Naive thymus-derived CD4-positive, alpha-beta T cell (primary cell): ENCODE measurements at regions not wholly inside any gene's neighbourhood (a gene's known extent, or its start where the extent isn't known, plus 50 kb on each side); places are given as distances from the start of the nearest gene placed in this dataset.

ENCODE experiments used
- ATAC-seq: fragments of 150-1000 bp; cut with Tn5 transposase; 2 replicates; pipeline ENCODE4 v1.10.0; 2021; ENCODE audit warnings: mild to moderate bottlenecking, moderate library complexity
- CTCF ChIA-PET: fragments of 350-600 bp; sonication (Branson Sonifier 250); formaldehyde crosslinking; loops from one replicate; lab custom pipeline; 2021; ENCODE audit warnings: antibody characterized with exemption; lab: Charles Lee
- POLR2A ChIA-PET: fragments of 350-600 bp; sonication (Branson Sonifier 250); formaldehyde crosslinking; loops from one replicate; lab custom pipeline; 2021; ENCODE audit warnings: antibody characterized with exemption, inconsistent platforms; lab: Charles Lee
- DNase-seq, 9 donors: peaks; one replicate each; pipeline versions ENCODE4 v3.0.0 to v3.0.0-alpha.2; 2020 to 2022; ENCODE audit warnings: mixed read lengths in 1 of 9
- H3K27ac ChIP-seq: one replicate; pipeline ENCODE4 v1.7.0; 2013; ENCODE audit warnings: mild to moderate bottlenecking, low read depth, low read length, moderate library complexity
- H3K27me3 ChIP-seq, 2 donors: one replicate each; pipeline ENCODE4 v1.7.0; 2013; ENCODE audit warnings: low read length in 2 of 2, mild to moderate bottlenecking in 2 of 2, moderate library complexity in 2 of 2; ENCODE audit not compliant: control insufficient read depth in 2 of 2, insufficient read depth in 2 of 2
- H3K36me3 ChIP-seq, 3 experiments: 1 replicate in 2 of 3; 2 replicates in 1 of 3; pipeline ENCODE4 v1.7.0; 2013; ENCODE audit warnings: low read length in 3 of 3, mild to moderate bottlenecking in 3 of 3, moderate library complexity in 1 of 3; ENCODE audit not compliant: insufficient read depth in 3 of 3, control insufficient read depth in 2 of 3
- H3K4me1 ChIP-seq, 2 donors: one replicate each; pipeline ENCODE4 v1.7.0; 2013; ENCODE audit warnings: low read length in 2 of 2, mild to moderate bottlenecking in 2 of 2, moderate library complexity in 1 of 2; ENCODE audit not compliant: control insufficient read depth in 2 of 2, insufficient read depth in 2 of 2
- H3K4me3 ChIP-seq: 2 replicates; pipeline ENCODE4 v1.7.0; 2013; ENCODE audit warnings: mild to moderate bottlenecking, low read length
- H3K9me3 ChIP-seq, 3 experiments: 1 replicate in 2 of 3; 2 replicates in 1 of 3; pipeline ENCODE4 v1.7.0; 2013; ENCODE audit warnings: low read length in 3 of 3; ENCODE audit not compliant: control insufficient read depth in 2 of 3
- H3K27ac Mint-ChIP-seq, 9 donors: one replicate each; pipeline ENCODE4 v1.8.0; 2020 to 2022; ENCODE audit warnings: mixed read lengths in 9 of 9, mild to moderate bottlenecking in 8 of 9, moderate library complexity in 5 of 9, inconsistent platforms in 2 of 9
- H3K27me3 Mint-ChIP-seq, 5 donors: one replicate each; pipeline ENCODE4 v1.8.0; 2021 to 2022; ENCODE audit warnings: mixed read lengths in 5 of 5, mild to moderate bottlenecking in 1 of 5
- H3K36me3 Mint-ChIP-seq, 5 donors: one replicate each; pipeline ENCODE4 v1.8.0; 2020 to 2022; ENCODE audit warnings: mixed read lengths in 5 of 5, mild to moderate bottlenecking in 3 of 5, inconsistent platforms in 1 of 5
- H3K4me1 Mint-ChIP-seq, 7 donors: one replicate each; pipeline ENCODE4 v1.8.0; 2020 to 2022; ENCODE audit warnings: mixed read lengths in 7 of 7, mild to moderate bottlenecking in 3 of 7, inconsistent platforms in 1 of 7
- H3K4me3 Mint-ChIP-seq, 10 donors: one replicate each; pipeline ENCODE4 v1.8.0; 2020 to 2022; ENCODE audit warnings: mild to moderate bottlenecking in 10 of 10, mixed read lengths in 10 of 10, moderate library complexity in 6 of 10, inconsistent platforms in 2 of 10
- H3K9me3 Mint-ChIP-seq, 11 donors: one replicate each; pipeline ENCODE4 v1.8.0; 2020 to 2022; ENCODE audit warnings: mixed read lengths in 11 of 11, mild to moderate bottlenecking in 4 of 11, inconsistent platforms in 1 of 11, moderate library complexity in 1 of 11
- intact Hi-C, 2 donors: fragments of 100-400 bp; cut with micrococcal nuclease; formaldehyde crosslinking; loops; one replicate each; pipeline ENCODE4 v1.15.1; 2023

GRCh38 chr13:74919914-74920313 is 562.1 kb downstream of the TBC1D4 start:
- no peaks in the 10 kb centered on the region for H3K4me1 ChIP-seq
- ChIA-PET CTCF (no interaction called here), POLR2A (no interaction called here)
- H3K27ac ChIP-seq: no peak overlapping the region
- intact Hi-C loops: no loop called here
- Mint-ChIP-seq H3K9me3 (peaks cover 0 to 6% (median 3%) of the 10 kb centered on the region in 11 donors), H3K4me3 (no peak overlapping the region), H3K27me3 (peaks cover 0 to 5% (median 4%) of the 10 kb centered on the region in 5 donors), H3K27ac (no peak overlapping the region), H3K4me1 (no peaks in the 10 kb centered on the region), H3K36me3 (no peaks in the 10 kb centered on the region)
- no peaks in the 10 kb centered on the region for H3K9me3 ChIP-seq
- no peaks in the 10 kb centered on the region for H3K36me3 ChIP-seq
- H3K27me3 ChIP-seq: no peaks in the 10 kb centered on the region
- no peak for ATAC-seq
- DNase-seq: no peak
- H3K4me3 ChIP-seq: no peak overlapping the region

- no peaks in the 10 kb centered on the region for H3K4me1 Mint-ChIP-seq
- peaks cover 0 to 14% (median 5%) of the 10 kb centered on the region in 5 donors for H3K27me3 Mint-ChIP-seq
- ChIA-PET CTCF (no interaction called here), POLR2A (no interaction called here)
- H3K4me3 ChIP-seq: no peak overlapping the region
- no peaks in the 10 kb centered on the region for H3K27me3 ChIP-seq
- H3K9me3 ChIP-seq: no peaks in the 10 kb centered on the region
- no peaks in the 10 kb centered on the region for H3K4me1 ChIP-seq
- no peak overlapping the region for H3K4me3 Mint-ChIP-seq
- no peaks in the 10 kb centered on the region for H3K36me3 Mint-ChIP-seq
- no peaks in the 10 kb centered on the region for H3K36me3 ChIP-seq
- ATAC-seq (no peak), DNase-seq (no peak)
- H3K9me3 Mint-ChIP-seq: no peaks in the 10 kb centered on the region
- no peak overlapping the region for H3K27ac Mint-ChIP-seq
- H3K27ac ChIP-seq: no peak overlapping the region
- intact Hi-C loops: no loop called here
Measured at GRCh38 chr13:74912898-74913297, 569.1 kb downstream of the TBC1D4 start.

DNA sequence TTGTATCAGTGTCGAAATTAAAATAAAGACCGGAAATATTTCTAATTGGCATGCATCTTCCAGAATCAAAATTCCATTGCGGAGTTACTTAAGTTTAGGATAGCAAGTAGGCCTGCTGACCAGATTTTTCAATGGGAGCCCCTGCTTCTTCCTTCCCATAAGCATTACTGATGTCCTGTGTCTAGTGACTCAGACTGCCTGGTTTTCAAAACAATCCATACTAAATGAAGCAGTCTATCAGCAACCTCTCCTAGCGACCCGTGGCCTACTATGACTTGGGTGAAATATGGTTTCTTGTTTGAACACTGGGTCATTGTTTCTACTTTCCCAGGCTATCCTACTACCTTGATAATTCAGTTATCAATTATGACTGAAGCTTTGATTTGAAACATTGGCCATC is 571.6 kb downstream of the TBC1D4 start:
- no peak overlapping the region for H3K27ac ChIP-seq
- H3K4me3 ChIP-seq: no peak overlapping the region
- H3K9me3 Mint-ChIP-seq: no peaks in the 10 kb centered on the region
- H3K27ac Mint-ChIP-seq: no peak overlapping the region
- ATAC-seq (no peak), DNase-seq (no peak)
- H3K4me1 ChIP-seq: no peaks in the 10 kb centered on the region
- no peak overlapping the region for H3K4me3 Mint-ChIP-seq
- intact Hi-C loops: no loop called here
- H3K27me3 ChIP-seq: no peaks in the 10 kb centered on the region
- ChIA-PET CTCF (no interaction called here), POLR2A (no interaction called here)
- H3K27me3 Mint-ChIP-seq: peaks cover 0 to 14% (median 8%) of the 10 kb centered on the region in 5 donors
- H3K4me1 Mint-ChIP-seq: no peaks in the 10 kb centered on the region
- H3K36me3 Mint-ChIP-seq: no peaks in the 10 kb centered on the region
- H3K36me3 ChIP-seq: no peaks in the 10 kb centered on the region
- no peaks in the 10 kb centered on the region for H3K9me3 ChIP-seq

- no peaks in the 10 kb centered on the region for H3K36me3 ChIP-seq
- ATAC-seq (no peak), DNase-seq (no peak)
- Mint-ChIP-seq H3K4me1 (no peaks in the 10 kb centered on the region), H3K9me3 (no peaks in the 10 kb centered on the region), H3K36me3 (no peaks in the 10 kb centered on the region), H3K27me3 (peaks cover 0 to 14% (median 8%) of the 10 kb centered on the region in 5 donors), H3K4me3 (no peak overlapping the region), H3K27ac (no peak overlapping the region)
- no peak overlapping the region for H3K4me3 ChIP-seq
- no peaks in the 10 kb centered on the region for H3K4me1 ChIP-seq
- intact Hi-C loops: no loop called here
- CTCF ChIA-PET: no interaction called here
- POLR2A ChIA-PET: no interaction called here
- no peak overlapping the region for H3K27ac ChIP-seq
- H3K9me3 ChIP-seq: no peaks in the 10 kb centered on the region
- H3K27me3 ChIP-seq: no peaks in the 10 kb centered on the region
Measured at GRCh38 chr13:74907788-74908187, 574.2 kb downstream of the TBC1D4 start.

DNA sequence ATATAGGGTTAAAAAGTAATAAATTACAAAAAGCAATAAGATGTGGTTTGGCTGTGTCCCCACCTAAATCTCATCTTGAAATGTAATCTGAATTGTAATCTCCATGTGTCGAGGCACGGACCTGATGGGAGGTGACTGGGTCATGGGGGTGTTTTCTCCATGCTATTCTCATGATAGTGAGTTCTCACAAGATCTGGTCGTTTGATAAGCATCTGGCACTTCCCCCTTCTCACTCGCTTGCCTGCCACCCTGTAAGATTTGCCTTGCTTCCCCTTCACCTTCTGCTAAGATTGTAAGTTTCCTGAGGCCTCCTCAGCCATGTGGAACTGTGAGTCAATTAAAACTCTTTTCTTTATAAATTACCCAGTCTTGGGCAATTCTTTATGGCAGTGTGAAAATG is 577.4 kb downstream of the TBC1D4 start:
- no peaks in the 10 kb centered on the region for H3K4me1 ChIP-seq
- intact Hi-C loops: no loop called here
- peaks cover 0 to 15% (median 5%) of the 10 kb centered on the region in 5 donors for H3K27me3 Mint-ChIP-seq
- DNase-seq (no peak), ATAC-seq (no peak)
- H3K4me1 Mint-ChIP-seq: no peaks in the 10 kb centered on the region
- ChIA-PET CTCF (no interaction called here), POLR2A (no interaction called here)
- H3K9me3 ChIP-seq: no peaks in the 10 kb centered on the region
- no peaks in the 10 kb centered on the region for H3K9me3 Mint-ChIP-seq
- H3K36me3 Mint-ChIP-seq: no peaks in the 10 kb centered on the region
- no peak overlapping the region for H3K27ac Mint-ChIP-seq
- no peaks in the 10 kb centered on the region for H3K27me3 ChIP-seq
- H3K4me3 ChIP-seq: no peak overlapping the region
- no peaks in the 10 kb centered on the region for H3K36me3 ChIP-seq
- H3K27ac ChIP-seq: no peak overlapping the region
- no peak overlapping the region for H3K4me3 Mint-ChIP-seq

DNA sequence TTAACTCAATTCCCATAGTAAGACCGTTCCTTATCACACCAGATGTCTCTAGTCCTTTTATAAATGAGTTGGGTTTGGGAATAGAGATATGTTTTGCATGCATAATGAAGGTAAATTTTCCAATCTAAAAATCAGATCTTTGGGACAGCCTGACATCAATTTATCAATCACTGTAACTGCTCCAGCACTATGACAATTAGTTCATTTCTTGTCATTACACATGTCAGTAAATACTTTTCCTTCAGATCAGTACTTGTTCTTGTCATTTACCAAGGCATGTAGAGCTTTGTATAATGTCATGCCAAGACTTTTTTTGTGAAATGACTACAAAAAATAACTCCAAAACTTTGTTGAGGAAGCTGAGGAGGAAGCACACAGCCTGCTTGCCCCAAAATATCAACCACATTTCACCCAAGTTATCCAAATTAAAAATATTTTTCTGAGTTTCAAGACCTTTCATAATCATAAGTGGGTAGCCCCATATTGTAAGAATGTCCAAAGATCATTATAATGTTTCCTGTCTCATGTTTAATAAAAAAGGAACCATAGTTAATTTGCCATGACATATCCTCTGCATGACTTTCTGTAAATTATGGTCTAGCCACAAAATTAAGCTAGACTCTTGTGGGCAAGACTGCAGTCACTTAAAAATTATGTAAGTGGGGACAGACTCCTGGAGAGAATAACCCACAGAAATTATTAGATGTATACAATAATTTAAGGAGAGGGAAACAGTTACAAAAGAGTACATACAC is 586.8 kb downstream of the TBC1D4 start:
- H3K27ac ChIP-seq: no peak overlapping the region
- no peaks in the 10 kb centered on the region for H3K27me3 ChIP-seq
- H3K36me3 ChIP-seq: no peaks in the 10 kb centered on the region
- intact Hi-C loops: no loop called here
- Mint-ChIP-seq H3K9me3 (no peaks in the 10 kb centered on the region), H3K27me3 (peaks cover 2 to 11% (median 7%) of the 10 kb centered on the region in 5 donors), H3K36me3 (no peaks in the 10 kb centered on the region), H3K4me1 (peaks cover 0 to 9% (median 0%) of the 10 kb centered on the region in 7 donors), H3K4me3 (no peak overlapping the region), H3K27ac (no peak overlapping the region)
- DNase-seq (no peak), ATAC-seq (no peak)
- POLR2A ChIA-PET: no interaction called here
- H3K9me3 ChIP-seq: no peaks in the 10 kb centered on the region
- CTCF ChIA-PET: no interaction called here
- H3K4me1 ChIP-seq: no peaks in the 10 kb centered on the region
- H3K4me3 ChIP-seq: no peak overlapping the region

DNA sequence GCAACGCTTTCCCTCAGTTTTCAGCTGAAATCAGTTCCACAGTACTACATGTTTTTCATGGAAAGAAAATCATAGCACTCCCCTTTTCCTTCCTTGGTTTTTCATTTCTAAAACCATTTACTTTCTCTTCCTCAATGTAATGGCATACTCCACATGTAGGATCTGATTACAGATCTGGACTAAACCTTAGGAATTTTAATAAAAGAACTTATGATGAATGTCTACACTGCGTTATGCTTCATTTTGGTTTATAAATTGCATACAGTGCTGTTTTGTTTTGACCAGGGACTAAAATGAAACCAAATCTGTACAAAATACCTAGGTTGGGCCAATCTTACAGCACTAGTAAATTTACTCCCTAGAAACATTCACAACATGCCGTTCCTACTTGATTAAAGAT is 589.9 kb downstream of the TBC1D4 start:
- Histone ChIP-seq H3K4me1 (no peaks in the 10 kb centered on the region), H3K27me3 (no peaks in the 10 kb centered on the region), H3K27ac (no peak overlapping the region), H3K4me3 (no peak overlapping the region), H3K9me3 (no peaks in the 10 kb centered on the region), H3K36me3 (no peaks in the 10 kb centered on the region)
- Mint-ChIP-seq H3K36me3 (no peaks in the 10 kb centered on the region), H3K27ac (no peak overlapping the region), H3K4me1 (peaks cover 0 to 9% (median 0%) of the 10 kb centered on the region in 7 donors), H3K27me3 (peaks cover 2 to 14% (median 6%) of the 10 kb centered on the region in 5 donors), H3K9me3 (no peaks in the 10 kb centered on the region), H3K4me3 (no peak overlapping the region)
- ATAC-seq (no peak), DNase-seq (no peak)
- intact Hi-C loops: no loop called here
- CTCF ChIA-PET: no interaction called here
- POLR2A ChIA-PET: no interaction called here
